ENCODE measurements at regions not wholly inside any gene's neighbourhood (a gene's known extent, or its start where the extent isn't known, plus 50 kb on each side); places are given as distances from the start of the nearest gene placed in this dataset.

DNA sequence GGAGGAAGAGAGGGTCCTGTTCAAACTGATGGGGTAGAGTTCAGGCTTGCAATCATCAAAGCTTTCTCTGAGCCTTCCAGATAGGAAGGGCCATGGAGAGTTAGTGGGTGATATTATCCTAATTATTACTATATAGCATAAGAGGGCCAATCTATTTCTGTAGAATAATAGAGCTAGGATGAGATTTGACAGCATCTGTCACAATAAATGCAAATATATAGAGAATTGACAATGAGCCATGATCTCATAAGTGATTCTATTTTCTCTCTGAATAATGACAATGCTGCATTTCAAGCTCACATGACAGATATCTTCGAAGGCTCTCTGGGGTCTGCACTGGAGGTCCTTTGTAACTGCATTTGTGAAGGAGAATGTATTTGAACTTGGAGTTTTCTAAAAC, 521.9 kb upstream of the CELF4 start:
- Histone ChIP-seq H3K27ac (no peak overlapping the region), H3K4me1 (no peaks in the 10 kb centered on the region), H3K9me3 (no peaks in the 10 kb centered on the region), H3K27me3 (no peaks in the 10 kb centered on the region), H3K4me3 (no peak overlapping the region), H3K36me3 (no peaks in the 10 kb centered on the region)
- intact Hi-C loops (cut with DNase I), result no loop called here
- ATAC-seq (no peak), DNase-seq (no peak)
- no peak for TF ChIP-seq POLR2A (IDR thresholded peaks at IDR 0.05)
- TF ChIP-seq, protein P1, sequence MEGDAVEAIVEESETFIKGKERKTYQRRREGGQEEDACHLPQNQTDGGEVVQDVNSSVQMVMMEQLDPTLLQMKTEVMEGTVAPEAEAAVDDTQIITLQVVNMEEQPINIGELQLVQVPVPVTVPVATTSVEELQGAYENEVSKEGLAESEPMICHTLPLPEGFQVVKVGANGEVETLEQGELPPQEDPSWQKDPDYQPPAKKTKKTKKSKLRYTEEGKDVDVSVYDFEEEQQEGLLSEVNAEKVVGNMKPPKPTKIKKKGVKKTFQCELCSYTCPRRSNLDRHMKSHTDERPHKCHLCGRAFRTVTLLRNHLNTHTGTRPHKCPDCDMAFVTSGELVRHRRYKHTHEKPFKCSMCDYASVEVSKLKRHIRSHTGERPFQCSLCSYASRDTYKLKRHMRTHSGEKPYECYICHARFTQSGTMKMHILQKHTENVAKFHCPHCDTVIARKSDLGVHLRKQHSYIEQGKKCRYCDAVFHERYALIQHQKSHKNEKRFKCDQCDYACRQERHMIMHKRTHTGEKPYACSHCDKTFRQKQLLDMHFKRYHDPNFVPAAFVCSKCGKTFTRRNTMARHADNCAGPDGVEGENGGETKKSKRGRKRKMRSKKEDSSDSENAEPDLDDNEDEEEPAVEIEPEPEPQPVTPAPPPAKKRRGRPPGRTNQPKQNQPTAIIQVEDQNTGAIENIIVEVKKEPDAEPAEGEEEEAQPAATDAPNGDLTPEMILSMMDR (IDR thresholded peaks at IDR 0.05), result no peak
- 37 to 68% (median 60%) methylated on average over 1 of the region's 1 CpG for WGBS, 4 donors

DNA sequence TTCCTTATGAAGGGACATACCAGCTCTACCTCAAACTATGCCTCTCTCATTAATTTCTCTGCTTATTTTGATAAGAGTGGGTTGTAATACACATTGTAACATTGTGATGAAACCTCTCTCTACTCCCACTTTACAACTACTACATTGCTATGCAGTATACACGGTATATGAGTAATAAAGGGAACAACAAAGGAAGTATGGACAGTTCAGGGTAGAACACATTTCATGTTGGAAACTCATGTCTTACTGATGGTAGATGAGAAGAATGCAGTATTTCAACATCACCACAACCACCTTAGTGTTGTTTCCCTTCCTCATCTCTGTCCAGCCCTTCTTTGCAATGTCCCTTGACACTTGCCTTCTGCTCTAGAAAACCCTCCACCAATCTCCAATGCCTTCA, 515.9 kb upstream of the CELF4 start:
- DNase-seq (no peak), ATAC-seq (no peak)
- TF ChIP-seq, protein P1 (IDR thresholded peaks at IDR 0.05), result no peak
- no peak for TF ChIP-seq POLR2A (IDR thresholded peaks at IDR 0.05)
- no peaks in the 10 kb centered on the region for H3K9me3 ChIP-seq
- H3K4me1 ChIP-seq, result no peaks in the 10 kb centered on the region
- H3K27me3 ChIP-seq, result no peaks in the 10 kb centered on the region
- 80 to 86% (median 83%) methylated on average over 1 of the region's 1 CpG for WGBS, 4 donors
- intact Hi-C loops (cut with DNase I), result no loop called here
- H3K27ac ChIP-seq, result no peak overlapping the region
- no peak overlapping the region for H3K4me3 ChIP-seq
- no peaks in the 10 kb centered on the region for H3K36me3 ChIP-seq

DNA sequence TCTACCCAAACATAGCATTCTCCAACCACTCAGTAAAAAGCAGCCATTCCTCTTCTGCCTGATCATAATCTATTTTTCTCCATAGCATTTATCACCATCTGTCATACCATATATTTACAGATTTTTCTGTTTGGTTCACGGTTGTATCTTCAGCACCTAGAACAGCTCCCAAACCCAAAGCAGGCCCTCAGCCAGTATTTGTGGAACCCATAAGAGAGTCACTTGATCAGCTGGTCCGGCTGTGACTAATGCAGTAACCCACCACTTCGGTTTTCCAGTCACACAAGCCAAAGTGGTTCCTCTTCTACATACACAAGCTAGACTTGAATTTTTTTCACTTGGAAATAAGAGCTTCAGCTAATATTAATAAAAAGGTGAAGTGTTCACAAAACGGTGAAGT, 511.6 kb upstream of the CELF4 start:
- Histone ChIP-seq H3K4me3 (no peak overlapping the region), H3K9me3 (no peaks in the 10 kb centered on the region), H3K4me1 (no peaks in the 10 kb centered on the region), H3K36me3 (no peaks in the 10 kb centered on the region), H3K27me3 (no peaks in the 10 kb centered on the region), H3K27ac (no peak overlapping the region)
- WGBS, 4 donors, result 40 to 46% (median 42%) methylated on average over 4 of the region's 4 CpGs
- no peak for DNase-seq
- no peak for ATAC-seq
- TF ChIP-seq, protein P1 (IDR thresholded peaks at IDR 0.05), result no peak
- no peak for TF ChIP-seq POLR2A (IDR thresholded peaks at IDR 0.05)
- intact Hi-C loops (cut with DNase I), result no loop called here

DNA sequence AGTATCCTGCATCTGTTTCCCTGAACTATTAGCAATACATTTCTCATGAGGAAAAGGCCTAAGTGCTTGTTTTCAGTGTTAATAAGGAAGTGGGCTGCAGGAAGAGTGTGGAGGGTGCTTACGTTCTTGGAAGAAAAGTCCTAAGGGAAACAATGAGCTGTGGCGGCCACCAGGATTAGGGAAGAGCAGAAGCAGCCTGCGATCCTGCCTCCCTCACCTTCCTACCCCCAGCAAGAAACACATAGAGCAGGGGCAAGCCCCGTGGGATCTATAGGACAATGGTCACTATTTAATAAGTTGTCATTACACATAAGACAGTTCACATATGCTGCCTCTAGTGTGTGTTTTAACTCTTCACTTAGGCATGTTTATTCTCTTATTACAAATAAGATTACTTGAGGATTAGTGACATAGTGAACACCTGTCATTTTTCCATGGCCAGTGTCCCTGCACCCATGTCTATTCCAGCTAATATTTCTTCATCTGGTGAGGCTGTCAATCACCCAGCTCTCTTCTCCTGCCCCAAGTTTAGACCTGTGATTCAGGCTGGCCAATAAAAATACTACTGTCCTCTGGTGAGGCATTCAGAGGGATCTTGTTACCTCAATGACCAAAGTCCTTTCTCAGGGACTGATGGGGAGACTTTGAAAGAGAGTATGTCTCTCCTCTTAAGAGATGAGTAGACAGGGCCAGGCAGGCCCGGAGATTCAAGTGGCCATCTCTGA, 510.9 kb upstream of the CELF4 start:
- no peak overlapping the region for H3K4me3 ChIP-seq
- WGBS, 4 donors, result 60 to 68% (median 63%) methylated on average over 5 of the region's 5 CpGs
- no peak overlapping the region for H3K27ac ChIP-seq
- H3K9me3 ChIP-seq, result no peaks in the 10 kb centered on the region
- TF ChIP-seq, protein P1 (IDR thresholded peaks at IDR 0.05), result no peak
- TF ChIP-seq POLR2A (IDR thresholded peaks at IDR 0.05), result no peak
- no peak for ATAC-seq
- no peaks in the 10 kb centered on the region for H3K36me3 ChIP-seq
- no peaks in the 10 kb centered on the region for H3K27me3 ChIP-seq
- no peaks in the 10 kb centered on the region for H3K4me1 ChIP-seq
- intact Hi-C loops (cut with DNase I), result no loop called here
- DNase-seq, result no peak
